Mucosa of rectum (tissue), 2 donors: ENCODE measurements at regions not wholly inside any gene's neighbourhood (a gene's known extent, or its start where the extent isn't known, plus 50 kb on each side); places are given as distances from the start of the nearest gene placed in this dataset.

Source experiments
- H3K27ac ChIP-seq, 2 donors: one replicate each; pipeline ENCODE4 v1.7.0; 2013; ENCODE audit warnings: inconsistent platforms in 2 of 2, low read depth in 2 of 2, low read length in 2 of 2
- H3K27me3 ChIP-seq, 2 donors: one replicate each; pipeline ENCODE4 v1.7.0; 2013; ENCODE audit warnings: low read length in 2 of 2; ENCODE audit not compliant: control insufficient read depth in 2 of 2, insufficient read depth in 2 of 2
- H3K36me3 ChIP-seq, 2 donors: one replicate each; pipeline ENCODE4 v1.7.0; 2013; ENCODE audit warnings: low read length in 2 of 2; ENCODE audit not compliant: control insufficient read depth in 2 of 2, insufficient read depth in 2 of 2
- H3K4me1 ChIP-seq, 2 donors: one replicate each; pipeline ENCODE4 v1.7.0; 2013; ENCODE audit warnings: low read length in 2 of 2, mild to moderate bottlenecking in 1 of 2; ENCODE audit not compliant: control insufficient read depth in 2 of 2, insufficient read depth in 2 of 2
- H3K4me3 ChIP-seq, 2 donors: one replicate each; pipeline ENCODE4 v1.7.0; 2013; ENCODE audit warnings: low read length in 2 of 2
- H3K9ac ChIP-seq, 2 donors: one replicate each; pipeline ENCODE4 v1.7.0; 2013; ENCODE audit warnings: low read length in 2 of 2, low read depth in 1 of 2, mild to moderate bottlenecking in 1 of 2
- H3K9me3 ChIP-seq, 2 donors: one replicate each; pipeline ENCODE4 v1.7.0; 2013; ENCODE audit warnings: low read length in 2 of 2; ENCODE audit not compliant: control insufficient read depth in 2 of 2
- donor health status: healthy.
- donor health status: Normal muscosa, but diverticular disease.

DNA sequence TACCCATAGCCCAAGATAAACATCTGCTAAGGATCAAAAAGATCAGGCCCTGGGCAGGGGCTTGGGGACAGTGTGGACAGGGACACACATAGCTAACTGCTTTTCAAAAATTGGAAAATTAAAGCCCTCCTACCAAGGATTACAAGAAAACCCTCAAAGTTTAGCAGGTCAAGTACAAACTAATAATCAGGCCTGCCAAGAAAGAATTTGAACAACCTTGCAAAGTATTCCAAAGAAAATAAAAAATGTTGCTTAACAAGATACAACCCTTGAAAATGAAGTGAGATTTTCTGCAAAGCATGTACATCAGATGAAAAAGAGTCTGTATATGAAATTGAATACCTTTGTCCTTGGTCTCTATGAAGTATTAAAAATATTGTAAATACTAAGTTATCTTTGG, 67.3 kb downstream of the KLF12 start:
- Histone ChIP-seq H3K27ac (no peak overlapping the region), H3K4me3 (no peak overlapping the region), H3K36me3 (no peaks in the 10 kb centered on the region), H3K9me3 (no peaks in the 10 kb centered on the region), H3K9ac (no peak overlapping the region), H3K4me1 (no peaks in the 10 kb centered on the region), H3K27me3 (no peaks in the 10 kb centered on the region)

DNA sequence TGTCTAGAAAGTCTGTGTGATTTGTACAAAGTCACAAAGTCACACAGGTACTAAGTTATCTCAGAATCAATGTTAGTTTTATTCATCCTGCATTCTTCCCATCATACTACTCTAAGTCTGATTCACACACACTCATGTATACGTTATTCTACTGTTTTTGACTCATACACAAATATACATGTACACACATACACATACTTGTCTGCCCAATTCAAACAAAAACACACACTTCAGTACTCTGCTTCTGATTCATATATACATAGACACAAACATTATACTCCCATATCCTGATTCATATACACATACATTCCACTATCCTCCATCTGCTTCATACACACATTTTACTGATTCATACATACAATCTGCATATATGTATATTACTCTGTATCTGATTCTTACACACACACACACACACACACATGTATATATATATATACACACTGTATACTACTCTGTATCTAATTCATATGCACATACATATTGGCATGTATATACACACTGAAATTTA, 69.3 kb downstream of the KLF12 start:
- no peak overlapping the region for H3K27ac ChIP-seq
- H3K4me1 ChIP-seq = no peaks in the 10 kb centered on the region
- H3K9ac ChIP-seq = no peak overlapping the region
- H3K36me3 ChIP-seq = no peaks in the 10 kb centered on the region
- H3K4me3 ChIP-seq = no peak overlapping the region
- no peaks in the 10 kb centered on the region for H3K9me3 ChIP-seq
- no peaks in the 10 kb centered on the region for H3K27me3 ChIP-seq

DNA sequence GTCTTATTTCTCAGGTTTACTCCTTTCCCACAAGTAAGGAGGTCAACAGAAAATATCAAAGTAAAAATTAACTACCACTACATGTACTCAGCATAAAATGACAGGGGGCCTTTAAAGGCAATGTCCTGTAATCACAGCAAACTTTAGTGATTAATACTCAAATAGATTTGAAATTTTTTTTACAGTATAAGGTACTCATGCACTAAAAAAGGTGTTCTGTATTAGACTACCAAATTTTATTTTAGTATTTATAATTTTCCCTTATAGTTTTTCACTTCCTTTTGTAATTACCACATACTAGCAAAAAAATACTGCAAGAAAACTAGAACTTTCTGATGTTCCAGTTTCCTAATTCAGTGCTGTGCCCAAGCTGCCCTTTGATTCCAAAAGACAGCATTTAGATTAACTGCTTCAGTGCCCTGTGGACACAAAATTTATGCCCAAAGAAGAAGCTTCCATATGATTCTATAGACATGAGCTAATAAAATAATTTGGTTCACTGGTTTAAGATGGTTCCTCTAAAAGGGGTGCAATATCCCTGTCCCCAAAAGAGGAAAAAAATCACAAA, 70.6 kb downstream of the KLF12 start:
- Histone ChIP-seq H3K27ac (peak overlapping the region in 1 of 2 donors; percentile 10), H3K27me3 (no peaks in the 10 kb centered on the region), H3K4me3 (no peak overlapping the region), H3K9ac (no peak overlapping the region), H3K9me3 (no peaks in the 10 kb centered on the region), H3K36me3 (no peaks in the 10 kb centered on the region), H3K4me1 (no peaks in the 10 kb centered on the region)

DNA sequence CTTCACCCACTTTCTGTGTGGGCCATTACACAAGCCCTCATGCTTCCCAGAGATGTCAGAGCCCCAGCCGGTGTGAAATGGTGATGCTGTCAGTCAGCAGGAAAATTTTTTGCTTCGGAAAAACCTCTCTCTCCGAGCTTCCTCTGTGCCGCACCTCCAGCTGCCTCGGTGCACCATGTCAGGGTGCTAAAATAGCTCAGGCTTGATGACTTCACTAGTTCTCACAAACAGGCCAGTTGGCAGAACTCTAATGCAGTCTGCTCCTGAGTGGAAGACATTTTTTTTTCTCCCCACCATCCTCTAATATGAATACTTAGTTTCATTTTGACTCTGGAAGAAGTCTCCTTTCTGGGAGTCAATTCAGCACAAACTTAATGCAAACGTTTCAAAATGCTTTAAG, 71.3 kb downstream of the KLF12 start:
- Histone ChIP-seq H3K9ac (peak overlapping the region in 1 of 2 donors; percentile 1), H3K36me3 (no peaks in the 10 kb centered on the region)

DNA sequence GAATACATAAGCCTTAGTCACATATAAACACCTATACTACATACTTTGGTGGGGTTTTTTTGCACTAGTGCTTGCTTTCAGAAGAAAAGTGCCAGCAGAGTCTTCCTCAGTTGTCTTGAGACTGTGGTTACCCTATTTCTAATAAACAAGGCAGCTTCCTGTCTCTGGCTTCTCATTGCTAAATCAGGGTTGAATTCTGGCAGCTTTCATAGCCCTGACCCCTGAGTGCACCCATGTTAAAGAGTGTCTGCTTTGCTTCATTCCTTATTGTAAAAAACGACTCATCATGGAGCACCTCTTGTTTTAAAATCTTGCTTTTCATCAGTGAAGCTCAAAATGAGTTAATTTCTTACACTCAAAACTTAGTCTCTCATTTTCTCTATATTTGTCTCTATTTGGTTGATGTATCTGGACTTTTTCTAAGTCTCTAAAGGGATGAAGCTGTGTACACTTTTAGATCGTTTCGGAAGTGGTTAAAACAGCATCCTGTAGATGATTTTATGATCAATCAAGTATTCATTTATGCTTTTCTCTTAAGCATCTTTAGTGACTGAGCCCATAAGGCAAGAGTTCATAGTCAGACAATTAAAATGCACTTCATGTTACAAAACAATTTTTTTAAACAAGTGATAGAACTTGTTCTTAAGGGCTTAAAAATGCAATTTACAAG, 72.1 kb downstream of the KLF12 start:
- Histone ChIP-seq H3K9me3 (no peaks in the 10 kb centered on the region), H3K9ac (no peak overlapping the region), H3K4me3 (no peak overlapping the region), H3K4me1 (no peaks in the 10 kb centered on the region), H3K27me3 (no peaks in the 10 kb centered on the region), H3K36me3 (no peaks in the 10 kb centered on the region), H3K27ac (peak overlapping the region in 1 of 2 donors; percentile 27)

More for the DNA sequence above, 71.3 kb downstream of the KLF12 start:
- Histone ChIP-seq H3K4me1 (no peaks in the 10 kb centered on the region), H3K27me3 (no peaks in the 10 kb centered on the region), H3K9me3 (no peaks in the 10 kb centered on the region), H3K4me3 (peak overlapping the region in 1 of 2 donors; percentile 34), H3K27ac (peak overlapping the region; percentile 10 to 29)

DNA sequence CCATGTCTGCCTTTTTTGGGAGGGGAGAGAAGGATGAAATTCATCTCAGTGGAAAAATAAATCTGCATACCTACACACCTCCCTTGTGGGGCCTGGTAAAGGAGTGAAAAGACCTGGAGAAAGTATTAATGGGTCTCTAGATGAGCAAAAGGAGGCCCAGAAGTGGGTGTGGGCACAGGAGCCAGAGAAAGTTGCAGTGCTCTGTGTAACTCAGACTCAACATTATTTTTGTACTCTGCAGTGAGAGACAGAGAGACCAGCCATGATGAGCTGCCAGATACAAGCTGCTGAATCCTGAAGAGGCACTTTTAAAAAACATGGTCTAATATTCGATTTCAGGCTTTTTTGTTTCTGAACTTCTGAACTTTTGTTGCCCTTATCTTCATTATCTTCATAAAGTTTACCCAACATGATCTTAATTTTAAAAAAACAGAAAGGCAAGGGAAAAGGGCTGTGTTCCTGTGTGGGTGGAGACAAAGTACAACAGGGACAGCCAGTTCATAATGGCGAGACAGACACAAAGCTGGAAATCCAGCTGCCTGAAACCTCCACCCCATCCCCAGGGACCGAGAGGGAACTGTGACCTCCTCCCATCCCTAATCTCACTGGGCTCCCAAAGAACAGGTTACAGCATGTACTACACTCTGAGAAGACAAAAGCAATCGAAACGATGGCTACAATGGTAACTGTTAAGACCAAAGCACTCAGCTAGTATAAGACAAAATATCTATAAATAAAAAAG, 77.2 kb downstream of the KLF12 start:
- H3K9me3 ChIP-seq = no peaks in the 10 kb centered on the region
- no peaks in the 10 kb centered on the region for H3K4me1 ChIP-seq
- H3K36me3 ChIP-seq = no peaks in the 10 kb centered on the region
- no peak overlapping the region for H3K9ac ChIP-seq
- H3K27me3 ChIP-seq = no peaks in the 10 kb centered on the region
- H3K4me3 ChIP-seq = no peak overlapping the region
- no peak overlapping the region for H3K27ac ChIP-seq

DNA sequence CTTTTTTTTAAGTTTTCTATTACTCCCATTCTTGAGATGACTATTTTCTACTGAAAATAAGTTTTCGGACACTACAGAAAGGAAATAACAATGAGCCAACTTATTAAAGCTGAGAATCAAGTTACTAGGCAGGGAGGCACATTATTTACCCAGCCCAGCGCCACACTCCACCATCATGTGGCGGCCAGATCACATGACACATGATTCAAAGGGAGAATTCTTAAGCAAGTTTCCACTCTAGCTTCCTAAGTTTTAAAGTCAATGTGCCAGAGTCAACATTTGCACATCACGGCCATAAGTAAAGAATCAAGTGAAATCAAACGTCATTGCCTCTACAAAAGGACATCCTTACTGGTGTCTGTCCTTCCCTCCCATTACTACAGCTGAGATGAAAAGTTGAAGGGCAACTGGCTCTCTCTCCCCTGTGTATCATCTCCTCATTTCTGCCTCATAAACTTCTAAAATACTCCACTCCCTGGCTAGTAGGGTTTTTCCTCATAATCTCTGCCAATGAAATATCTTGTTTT, 81.7 kb downstream of the KLF12 start:
- H3K27me3 ChIP-seq = no peaks in the 10 kb centered on the region
- H3K36me3 ChIP-seq = no peaks in the 10 kb centered on the region
- no peaks in the 10 kb centered on the region for H3K9me3 ChIP-seq
- no peak overlapping the region for H3K4me3 ChIP-seq
- no peak overlapping the region for H3K9ac ChIP-seq
- H3K4me1 ChIP-seq = peaks cover 4 to 5% of the 10 kb centered on the region in 2 donors
- H3K27ac ChIP-seq = no peak overlapping the region

DNA sequence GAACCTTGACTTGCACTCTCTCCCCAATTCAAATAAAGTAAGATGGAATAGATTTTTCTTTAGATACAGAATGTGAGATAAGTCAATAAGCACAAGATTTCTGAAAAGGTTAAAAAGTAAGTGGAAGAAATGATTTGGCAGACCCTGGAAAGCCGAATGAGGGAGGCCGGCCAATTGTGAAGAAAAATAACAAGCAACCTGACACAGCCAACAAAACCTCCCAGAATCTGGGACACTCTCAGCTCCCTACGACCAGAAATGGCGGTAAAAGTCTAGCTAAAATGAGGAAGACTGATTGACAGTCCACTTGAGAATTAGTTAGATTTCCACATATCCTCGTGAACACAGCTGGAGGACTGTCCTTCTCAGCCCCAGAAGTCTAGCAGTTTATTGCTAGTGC, 85.4 kb downstream of the KLF12 start:
- H3K4me1 ChIP-seq = peaks cover 4 to 5% of the 10 kb centered on the region in 2 donors
- H3K9ac ChIP-seq = no peak overlapping the region
- no peaks in the 10 kb centered on the region for H3K9me3 ChIP-seq
- H3K27me3 ChIP-seq = no peaks in the 10 kb centered on the region
- H3K4me3 ChIP-seq = no peak overlapping the region
- no peaks in the 10 kb centered on the region for H3K36me3 ChIP-seq
- no peak overlapping the region for H3K27ac ChIP-seq

DNA sequence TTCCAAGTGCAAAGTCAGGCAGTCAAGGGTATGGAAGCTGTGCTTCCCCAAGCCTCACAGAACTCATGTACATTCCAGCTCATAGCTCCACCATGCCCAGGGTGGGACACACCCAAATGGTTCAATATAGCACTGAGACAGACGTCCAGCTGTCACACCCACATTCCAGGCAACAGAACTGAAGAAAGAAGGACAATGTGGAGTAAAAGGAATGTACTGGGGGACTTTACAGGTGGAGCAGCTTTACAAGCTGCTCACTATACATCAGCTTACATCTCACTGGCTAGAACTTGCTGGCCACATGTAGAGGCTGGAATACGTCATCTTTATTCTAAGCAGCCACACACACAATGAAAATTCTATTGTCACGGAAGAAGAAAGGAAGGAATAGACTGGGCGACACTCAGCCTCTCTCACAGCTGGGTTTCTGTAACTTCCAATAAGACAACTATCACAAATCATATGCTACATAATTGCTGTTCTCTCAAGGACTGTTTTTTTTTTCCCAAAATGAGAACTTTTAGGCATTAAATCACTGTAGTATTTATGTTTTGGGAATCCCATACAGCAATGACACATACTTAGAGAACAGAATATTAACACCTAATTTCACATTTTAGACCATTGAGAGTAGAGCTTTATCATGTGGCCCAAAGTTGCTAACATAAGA, 86.1 kb downstream of the KLF12 start:
- peak overlapping the region in 1 of 2 donors; percentile 56 for H3K4me3 ChIP-seq
- H3K9me3 ChIP-seq = no peaks in the 10 kb centered on the region
- no peaks in the 10 kb centered on the region for H3K36me3 ChIP-seq
- H3K27me3 ChIP-seq = no peaks in the 10 kb centered on the region
- peak overlapping the region in 1 of 2 donors; percentile 61 for H3K27ac ChIP-seq
- peak overlapping the region in 1 of 2 donors; percentile 18 for H3K9ac ChIP-seq
- peaks cover 4 to 5% of the 10 kb centered on the region in 2 donors for H3K4me1 ChIP-seq
